Endothelial cell of umbilical vein (primary cell): ENCODE measurements at regions not wholly inside any gene's neighbourhood (a gene's known extent, or its start where the extent isn't known, plus 50 kb on each side); places are given as distances from the start of the nearest gene placed in this dataset.

ENCODE experiments used
- EZH2 ChIP-seq: IDR thresholded peaks from 2 replicates; pipeline ENCODE4 v1.6.1; 2012; ENCODE audit warnings: borderline replicate concordance, low read depth, mild to moderate bottlenecking, moderate library complexity, low read length, inconsistent platforms; ENCODE audit not compliant: severe bottlenecking
- FOS ChIP-seq: IDR thresholded peaks from 2 replicates; pipeline ENCODE4 v1.6.1; 2011; ENCODE audit warnings: mild to moderate bottlenecking, low read length, moderate library complexity, borderline replicate concordance; ENCODE audit not compliant: insufficient read depth
- GATA2 ChIP-seq: IDR thresholded peaks from 2 replicates; pipeline ENCODE4 v1.7.0; 2011; ENCODE audit warnings: low read depth, mild to moderate bottlenecking, moderate library complexity, mixed read lengths, low read length; ENCODE audit not compliant: insufficient read length, insufficient read depth
- JUN ChIP-seq: IDR thresholded peaks from 2 replicates; pipeline ENCODE4 v1.6.1; 2011; ENCODE audit warnings: borderline replicate concordance, low read depth; ENCODE audit not compliant: insufficient read length, insufficient read depth
- MYC ChIP-seq: IDR thresholded peaks from one replicate; pipeline ENCODE4 v1.6.1; 2011; ENCODE audit warnings: mild to moderate bottlenecking, low read depth, low read length
- POLR2A ChIP-seq: IDR thresholded peaks from 2 replicates; pipeline ENCODE4 v1.6.1; 2012; ENCODE audit warnings: low read depth, mild to moderate bottlenecking, control low read depth, low read length
- POLR2AphosphoS5 ChIP-seq: IDR thresholded peaks from 2 replicates; pipeline ENCODE4 v1.6.1; 2012; ENCODE audit warnings: low read depth, mild to moderate bottlenecking, control low read depth, low read length, moderate library complexity; ENCODE audit not compliant: insufficient read depth
- TF ChIP-seq, protein P1 (sequence below), 2 donors: IDR thresholded peaks; 1 replicate in 1 of 2; 2 replicates in 1 of 2; pipeline ENCODE4 v1.5.1; 2011; ENCODE audit warnings: low read length in 2 of 2, mild to moderate bottlenecking in 2 of 2, moderate library complexity in 2 of 2, control low read depth in 1 of 2, inconsistent platforms in 1 of 2, low read depth in 1 of 2; ENCODE audit not compliant: insufficient read depth in 1 of 2; ENCODE audit errors: extremely low read depth in 1 of 2
- TF ChIP-seq, protein P2 (sequence below): IDR thresholded peaks from 2 replicates; pipeline ENCODE4 v1.6.1; 2011; ENCODE audit not compliant: insufficient read depth, insufficient read length

DNA sequence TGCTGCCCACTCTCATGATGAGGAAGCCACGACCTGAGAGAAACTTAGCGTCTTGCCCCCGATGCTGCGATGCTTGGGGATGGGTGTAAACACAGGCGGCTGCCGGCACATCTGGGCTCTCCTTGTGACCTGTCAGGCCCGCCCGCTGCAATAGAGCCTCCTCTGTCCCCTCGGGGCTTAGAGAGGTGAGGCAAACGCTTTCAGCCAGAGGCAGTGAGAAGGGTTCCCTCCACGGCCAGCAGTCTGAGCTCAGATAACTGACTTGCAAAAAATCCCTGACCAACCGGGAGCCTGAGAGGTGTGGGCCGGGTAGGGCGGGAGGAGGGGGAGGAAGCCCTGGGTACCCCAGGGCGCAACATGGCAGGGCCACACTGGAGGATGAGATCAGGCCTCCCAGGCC lies 260.6 kb downstream of the C16orf95 start:
- TF ChIP-seq POLR2A = no peak
- TF ChIP-seq POLR2AphosphoS5 = no peak
- TF ChIP-seq EZH2 = no peak
- TF ChIP-seq, protein P1, sequence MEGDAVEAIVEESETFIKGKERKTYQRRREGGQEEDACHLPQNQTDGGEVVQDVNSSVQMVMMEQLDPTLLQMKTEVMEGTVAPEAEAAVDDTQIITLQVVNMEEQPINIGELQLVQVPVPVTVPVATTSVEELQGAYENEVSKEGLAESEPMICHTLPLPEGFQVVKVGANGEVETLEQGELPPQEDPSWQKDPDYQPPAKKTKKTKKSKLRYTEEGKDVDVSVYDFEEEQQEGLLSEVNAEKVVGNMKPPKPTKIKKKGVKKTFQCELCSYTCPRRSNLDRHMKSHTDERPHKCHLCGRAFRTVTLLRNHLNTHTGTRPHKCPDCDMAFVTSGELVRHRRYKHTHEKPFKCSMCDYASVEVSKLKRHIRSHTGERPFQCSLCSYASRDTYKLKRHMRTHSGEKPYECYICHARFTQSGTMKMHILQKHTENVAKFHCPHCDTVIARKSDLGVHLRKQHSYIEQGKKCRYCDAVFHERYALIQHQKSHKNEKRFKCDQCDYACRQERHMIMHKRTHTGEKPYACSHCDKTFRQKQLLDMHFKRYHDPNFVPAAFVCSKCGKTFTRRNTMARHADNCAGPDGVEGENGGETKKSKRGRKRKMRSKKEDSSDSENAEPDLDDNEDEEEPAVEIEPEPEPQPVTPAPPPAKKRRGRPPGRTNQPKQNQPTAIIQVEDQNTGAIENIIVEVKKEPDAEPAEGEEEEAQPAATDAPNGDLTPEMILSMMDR (IDR thresholded peaks at IDR 0.05; ENCODE audit: extremely low read depth in 1 of 2, insufficient read depth in 1 of 2, low read depth in 1 of 2, low read length in 2 of 2) = no peak
- TF ChIP-seq JUN = no peak
- TF ChIP-seq, protein P2, sequence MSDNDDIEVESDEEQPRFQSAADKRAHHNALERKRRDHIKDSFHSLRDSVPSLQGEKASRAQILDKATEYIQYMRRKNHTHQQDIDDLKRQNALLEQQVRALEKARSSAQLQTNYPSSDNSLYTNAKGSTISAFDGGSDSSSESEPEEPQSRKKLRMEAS = no peak
- no peak for TF ChIP-seq FOS
- no peak for TF ChIP-seq GATA2
- no peak for TF ChIP-seq MYC
